ENCODE measurements at regions not wholly inside any gene's neighbourhood (a gene's known extent, or its start where the extent isn't known, plus 50 kb on each side); places are given as distances from the start of the nearest gene placed in this dataset.
A peak's percentile ranks its signal among the peaks of the same experiment; 100 is the strongest.

DNA sequence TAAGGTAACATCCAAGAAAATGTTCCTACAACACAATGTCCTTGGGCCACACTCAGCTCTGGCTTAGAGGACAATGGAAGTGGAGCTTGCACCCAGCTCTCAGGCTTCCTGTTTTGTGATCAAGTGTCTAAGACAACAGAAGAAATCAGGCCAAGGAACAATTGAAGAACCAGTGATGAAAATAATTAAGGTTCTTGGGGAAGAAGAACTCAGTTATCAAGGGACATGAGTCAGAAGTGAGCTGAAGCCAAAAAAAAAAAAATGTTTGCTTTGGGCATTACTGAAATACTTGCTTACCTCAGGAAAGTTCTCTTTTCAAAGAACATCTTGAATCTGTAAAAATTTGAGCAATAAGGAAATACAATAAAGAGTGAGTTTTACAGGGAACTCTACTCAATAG lies 299.0 kb downstream of the FBXO15 start:
- no peak for DNase-seq

DNA sequence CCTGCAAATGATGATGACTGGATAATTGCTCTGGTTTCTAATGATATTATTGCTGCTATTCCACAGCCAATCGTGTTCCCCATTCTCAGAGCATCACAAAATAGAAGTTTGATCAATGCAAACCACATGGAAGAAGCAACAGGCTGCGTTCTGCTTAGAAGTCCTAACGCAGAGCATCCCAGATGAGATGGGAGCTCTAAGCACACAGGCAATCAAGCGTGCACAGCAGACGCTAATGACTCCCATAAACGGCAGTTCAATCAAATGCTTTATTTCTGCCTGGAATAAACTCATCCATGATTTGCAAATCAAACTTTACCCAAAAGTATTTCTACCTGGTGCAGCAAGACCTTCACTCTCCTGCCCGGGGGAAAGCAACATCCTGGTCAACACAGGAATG lies 304.2 kb downstream of the FBXO15 start:
- DNase-seq = no peak

DNA sequence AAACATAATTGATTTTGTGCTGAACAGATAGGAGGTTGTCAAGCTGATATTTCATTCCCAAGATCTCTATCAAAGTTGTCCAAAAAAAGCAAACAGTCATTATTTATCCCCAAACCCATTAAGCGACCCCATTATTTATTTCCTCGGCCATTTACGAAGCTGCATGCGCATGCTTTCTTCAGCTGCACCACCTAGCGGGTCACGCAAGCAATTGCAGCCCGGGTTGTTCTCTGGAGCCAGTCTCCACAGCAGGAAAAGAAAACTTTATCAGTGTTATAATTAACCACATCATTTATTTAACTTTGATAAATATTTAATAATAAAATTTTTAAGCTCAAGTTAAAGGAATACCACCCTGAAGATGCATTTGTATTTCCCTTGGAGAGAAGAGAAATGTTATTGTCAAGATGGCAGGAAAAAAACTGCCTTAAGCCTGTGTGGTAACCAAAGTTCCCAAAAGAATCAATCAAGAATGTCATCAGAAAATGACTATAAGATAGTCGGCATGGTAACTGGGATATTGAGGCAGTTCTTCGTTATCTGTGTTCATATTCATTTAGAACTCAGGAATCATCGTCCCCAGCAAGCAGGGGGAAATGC lies 304.7 kb downstream of the FBXO15 start:
- peak; percentile 62 for DNase-seq

DNA sequence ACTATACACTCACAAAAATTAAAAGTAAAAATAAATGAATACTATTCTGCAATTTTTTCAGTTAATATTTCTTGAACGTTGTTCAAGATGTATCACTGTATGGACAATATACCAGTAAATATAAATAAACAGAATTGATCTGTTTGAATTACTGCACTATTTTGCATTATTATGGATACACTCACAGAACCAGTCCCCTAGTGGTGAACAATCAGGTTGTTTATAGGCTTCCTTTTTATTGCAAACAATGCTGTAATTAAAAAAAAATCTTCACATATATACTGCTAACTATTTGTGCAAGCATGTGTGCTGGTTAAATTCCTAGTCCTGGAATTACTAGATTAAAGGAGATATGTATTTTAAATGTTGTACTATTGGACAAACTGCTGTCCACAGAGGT lies 306.0 kb downstream of the FBXO15 start:
- no peak for DNase-seq

DNA sequence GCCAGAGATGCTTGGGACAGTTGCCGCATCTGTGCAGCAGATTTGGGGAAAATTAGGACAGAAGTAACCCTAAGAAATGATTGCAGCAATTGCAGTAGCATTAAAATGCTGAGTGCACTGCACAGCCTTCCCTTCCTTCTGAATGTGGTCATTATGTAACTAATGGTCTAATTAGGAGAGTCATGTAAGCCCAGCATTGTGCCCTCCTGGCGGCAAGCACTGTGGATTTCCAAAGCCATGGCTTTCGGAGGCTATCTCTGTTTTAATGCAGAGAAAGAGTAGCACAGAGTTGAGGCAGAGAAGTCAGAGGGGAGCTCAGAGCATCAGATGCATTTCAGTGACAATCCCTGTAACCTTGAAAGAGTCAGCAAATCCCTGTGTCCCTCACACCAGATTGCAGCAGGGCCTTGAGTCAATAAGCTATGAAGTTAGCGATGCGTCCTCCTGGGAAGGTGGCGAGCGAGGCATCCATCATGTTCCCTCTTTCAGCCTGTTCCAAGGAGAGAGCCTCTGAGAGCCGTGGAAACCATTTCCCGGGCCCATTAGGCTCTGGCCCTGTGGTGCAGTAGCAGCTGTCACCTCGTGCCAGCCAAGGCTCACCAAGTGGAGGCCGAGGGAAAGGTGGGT lies 307.2 kb downstream of the FBXO15 start:
- DNase-seq = no peak

DNA sequence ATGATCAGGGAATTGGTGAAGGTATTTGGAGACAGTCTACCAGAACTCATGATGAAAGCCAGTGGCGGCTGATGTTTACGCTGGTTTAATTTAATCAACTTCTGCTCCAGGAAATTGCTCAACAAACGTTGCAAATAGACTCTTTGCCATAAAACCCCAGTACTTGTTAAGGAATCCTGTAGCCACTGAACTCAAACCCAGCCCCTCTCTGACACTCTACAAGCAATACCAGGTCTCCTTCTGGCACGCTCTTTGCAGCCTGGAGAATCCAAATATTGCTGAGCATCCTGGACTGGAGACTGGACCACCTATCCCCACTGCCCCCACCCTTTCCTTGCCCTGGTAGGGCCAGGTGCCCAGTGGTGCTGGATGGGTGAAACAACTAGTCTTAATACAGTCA lies 308.2 kb downstream of the FBXO15 start:
- DNase-seq = no peak

DNA sequence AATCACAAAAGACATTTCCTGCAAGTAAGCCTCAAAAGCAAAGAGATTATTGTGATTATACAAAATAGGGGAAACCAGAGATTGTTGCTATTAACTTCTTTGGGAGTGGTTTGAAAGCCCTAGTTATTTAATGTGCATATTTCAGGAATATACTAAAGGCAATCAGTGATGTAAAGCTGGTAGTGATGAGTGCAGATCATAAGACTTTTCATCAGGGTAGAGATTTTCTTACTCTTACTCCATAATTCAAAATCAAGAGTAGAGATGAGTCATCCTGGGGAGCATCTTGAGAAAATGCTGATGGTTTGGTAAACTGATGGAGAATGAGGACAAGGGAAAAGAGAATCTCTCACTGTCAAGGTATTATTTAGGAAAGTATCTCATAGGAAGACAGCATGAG lies 309.5 kb downstream of the FBXO15 start:
- DNase-seq = no peak

DNA sequence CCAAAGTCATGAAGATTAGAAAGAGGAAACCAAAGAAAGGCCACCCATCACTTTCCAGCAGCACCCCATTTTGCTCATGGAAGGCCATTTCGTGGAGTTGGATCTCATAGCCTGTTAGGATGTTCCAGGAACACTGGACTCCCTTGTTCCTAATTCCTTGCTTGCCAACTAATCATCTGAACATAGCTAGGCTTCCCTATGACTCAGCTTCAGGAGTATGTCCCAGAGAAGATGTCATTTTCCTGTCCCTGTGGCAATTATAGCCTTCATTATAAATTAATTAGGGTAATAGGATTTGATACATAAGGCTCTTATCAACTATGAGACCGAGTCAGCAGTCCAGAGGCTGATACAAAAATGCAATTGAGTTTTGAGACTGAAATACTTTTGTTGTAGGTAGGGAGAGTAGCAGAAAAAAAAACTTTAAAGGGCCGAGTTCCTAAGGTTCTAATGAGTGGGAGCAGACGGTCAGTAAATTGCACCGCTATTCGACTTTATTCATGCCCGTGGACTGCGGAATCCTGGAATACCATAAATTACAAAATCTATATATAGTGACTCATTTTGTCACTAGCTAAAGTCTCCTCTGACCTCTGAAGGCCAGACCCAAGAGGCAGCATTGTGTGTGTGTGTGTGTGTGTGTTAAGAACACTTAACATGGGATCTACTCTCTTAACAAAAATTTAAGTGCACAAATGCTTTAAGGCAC lies 311.8 kb downstream of the FBXO15 start:
- no peak for DNase-seq

DNA sequence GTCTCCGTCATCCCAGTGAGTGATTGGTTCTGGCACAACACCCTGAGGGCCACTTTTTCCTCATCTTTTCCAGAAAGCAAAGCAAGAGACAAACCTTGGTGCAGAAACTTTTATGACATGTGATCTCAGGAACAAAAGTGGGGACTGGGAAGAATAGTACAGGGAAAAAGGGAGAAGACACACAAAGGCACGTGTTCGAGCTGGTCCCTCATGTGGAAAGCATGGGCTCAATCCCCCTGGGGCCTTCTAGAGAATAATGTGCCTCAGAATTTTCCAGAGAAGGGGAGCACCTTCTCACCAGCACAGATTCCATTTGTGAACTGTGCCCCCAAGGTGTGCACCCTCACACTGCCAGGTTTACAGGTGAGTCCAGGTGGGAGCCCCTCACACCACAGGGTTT lies 312.6 kb downstream of the FBXO15 start:
- DNase-seq = no peak

DNA sequence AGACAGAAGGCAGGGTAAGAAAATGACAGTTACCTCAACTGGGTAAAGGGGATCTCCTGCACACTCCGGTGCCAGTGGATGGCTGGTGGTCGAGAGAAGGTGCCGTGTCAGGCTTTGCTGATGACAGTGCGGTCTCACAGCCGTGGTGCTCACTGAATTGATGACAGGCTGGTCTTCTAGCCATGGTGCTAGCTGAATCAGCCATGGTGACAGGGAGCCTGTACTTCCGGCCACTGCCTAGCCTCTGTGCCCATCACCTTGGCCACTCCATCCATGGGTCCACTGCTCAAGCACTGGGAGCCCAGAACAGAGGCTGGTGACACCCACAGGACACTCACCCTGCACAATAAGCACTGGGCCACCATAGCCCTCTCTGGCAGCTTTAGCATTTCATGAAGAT lies 315.9 kb downstream of the FBXO15 start:
- no peak for DNase-seq

DNA sequence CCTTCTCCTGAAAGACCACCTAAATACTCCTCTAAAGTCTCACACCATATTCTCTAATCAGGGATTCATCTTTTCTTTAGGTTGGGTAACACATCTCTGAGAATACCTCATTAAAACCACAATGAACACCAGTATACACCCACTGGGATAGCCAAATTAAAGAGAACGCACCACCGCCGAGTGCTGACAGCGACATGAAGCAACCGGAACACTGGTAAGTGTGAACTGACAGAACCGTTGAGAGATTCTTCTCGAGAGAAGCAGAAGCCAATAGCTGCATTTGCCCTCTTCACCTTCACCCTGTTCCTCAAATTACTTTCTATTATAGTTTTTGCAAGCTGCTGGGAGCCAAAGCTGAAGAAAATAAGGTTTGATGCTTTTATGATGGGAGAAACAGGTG lies 318.5 kb downstream of the FBXO15 start:
- DNase-seq = no peak

DNA sequence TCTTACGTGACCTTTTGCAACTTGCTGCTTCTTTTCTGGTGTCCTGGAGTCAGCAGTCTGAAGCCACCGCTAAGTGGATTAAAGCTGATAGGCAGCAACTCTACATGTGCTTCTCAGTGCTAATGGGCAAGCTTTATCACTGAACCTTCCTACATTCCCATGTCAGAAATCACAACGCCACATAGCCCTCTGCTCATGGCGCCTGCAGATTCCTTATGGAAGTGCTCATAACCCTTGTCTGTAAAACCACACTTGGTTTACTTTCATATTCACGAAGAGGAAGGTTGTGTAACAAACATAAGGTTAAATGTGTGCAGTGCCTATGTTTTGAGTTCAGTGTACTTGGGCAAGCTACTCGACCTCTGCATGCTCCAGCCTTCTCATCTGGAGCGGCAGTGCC lies 319.8 kb downstream of the FBXO15 start:
- DNase-seq = no peak

DNA sequence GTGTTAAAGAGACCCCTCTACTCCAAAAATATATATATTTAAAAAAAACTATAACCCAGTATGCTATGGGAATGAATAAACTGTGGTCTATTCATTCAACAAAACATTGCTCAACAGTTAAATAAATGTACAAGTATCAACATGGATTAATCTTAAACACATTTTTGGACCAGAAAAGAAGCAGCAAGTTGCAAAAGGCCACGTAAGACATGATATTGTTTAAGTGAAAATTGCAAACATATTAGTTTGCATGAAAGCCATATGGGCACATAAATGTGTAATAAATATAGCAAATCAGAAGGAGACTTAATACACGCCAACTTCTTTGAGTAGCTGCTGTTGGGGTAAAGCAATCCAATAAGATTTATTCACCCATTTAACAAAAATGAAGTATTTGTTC lies 321.5 kb downstream of the FBXO15 start:
- DNase-seq = no peak

DNA sequence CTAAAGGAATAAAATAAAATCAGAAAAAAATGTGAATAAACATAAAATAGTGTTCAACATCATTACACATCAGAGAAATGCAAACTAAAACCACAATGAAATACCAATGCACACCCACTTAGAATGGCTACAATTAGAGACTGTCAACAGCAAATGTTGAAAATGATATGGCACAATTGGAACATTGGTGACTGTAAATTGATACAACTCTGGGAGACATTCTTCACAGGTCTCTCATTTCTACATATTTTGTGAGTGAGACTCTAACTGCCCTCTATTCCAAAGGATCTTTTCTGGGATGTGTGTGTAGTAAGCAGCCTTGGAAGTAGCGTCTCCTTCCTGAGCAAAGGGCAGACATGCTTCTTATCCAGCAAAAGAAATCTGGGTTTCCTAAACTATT lies 323.0 kb downstream of the FBXO15 start:
- no peak for DNase-seq

DNA sequence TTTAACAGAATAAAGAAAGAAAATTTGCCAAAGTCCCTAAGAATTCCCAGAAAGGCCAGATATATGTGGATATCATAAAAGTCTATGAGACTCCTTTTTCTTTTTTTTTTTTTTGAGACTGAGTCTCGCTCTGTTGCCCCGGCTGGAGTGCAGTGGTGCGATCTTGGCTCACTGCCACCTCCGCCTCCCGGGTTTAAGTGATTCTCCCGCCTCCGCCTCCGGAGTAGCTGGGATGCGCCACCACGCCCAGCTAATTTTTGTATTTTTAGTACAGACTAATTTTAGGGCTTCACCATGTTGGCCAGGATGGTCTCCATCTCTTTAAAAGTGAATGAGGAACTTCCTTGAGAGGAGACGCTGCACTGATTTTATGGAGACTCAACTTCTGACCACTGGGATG lies 335.2 kb downstream of the FBXO15 start:
- no peak for DNase-seq

DNA sequence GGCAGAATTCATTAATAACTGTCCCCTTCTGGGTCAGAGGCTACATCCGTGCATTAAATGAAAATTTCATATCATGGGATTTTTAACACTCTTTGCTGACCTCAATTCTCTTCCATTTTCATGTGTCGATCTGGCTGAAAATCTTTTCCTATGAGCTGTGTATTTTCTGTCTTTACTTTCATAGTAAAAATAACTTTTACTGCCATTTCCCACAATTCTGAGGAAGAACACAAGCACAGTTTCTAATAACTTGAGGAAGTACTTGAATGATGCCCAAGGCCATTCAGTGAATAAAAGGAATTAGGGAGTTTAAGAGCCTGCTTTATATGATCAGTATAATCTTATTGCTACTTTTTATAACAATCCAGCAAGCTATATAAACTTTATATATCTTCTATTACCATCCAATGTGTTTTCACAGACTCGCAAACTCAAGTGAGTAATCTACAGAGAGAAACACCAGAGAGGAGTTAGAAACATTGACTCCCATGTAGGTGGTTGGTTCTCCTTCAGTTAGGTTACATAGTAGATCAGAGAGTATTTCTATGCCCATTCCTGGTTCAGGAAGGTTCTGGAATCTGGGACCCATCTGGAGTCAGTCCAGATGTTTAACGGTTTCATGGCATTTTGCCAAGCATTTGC lies 340.0 kb downstream of the FBXO15 start:
- DNase-seq = no peak

DNA sequence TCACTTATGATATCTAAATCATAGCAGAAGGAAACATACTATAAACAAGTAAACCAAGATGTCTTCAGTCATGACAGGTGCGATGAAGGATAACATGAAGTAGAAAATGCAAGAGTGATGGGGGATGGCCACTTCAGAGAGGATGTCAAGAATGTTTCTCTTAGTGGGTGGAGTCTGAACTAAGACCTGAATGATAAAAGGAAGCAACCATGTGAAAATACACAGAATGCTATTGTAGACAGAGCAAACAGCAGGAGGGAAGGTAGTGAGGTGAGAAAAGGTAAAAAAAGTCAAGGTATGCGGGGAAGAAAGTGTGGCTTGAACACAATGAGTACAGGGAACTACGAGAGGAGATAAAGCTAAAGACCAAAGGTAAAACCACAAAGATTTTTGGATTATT lies 341.6 kb downstream of the FBXO15 start:
- no peak for DNase-seq

DNA sequence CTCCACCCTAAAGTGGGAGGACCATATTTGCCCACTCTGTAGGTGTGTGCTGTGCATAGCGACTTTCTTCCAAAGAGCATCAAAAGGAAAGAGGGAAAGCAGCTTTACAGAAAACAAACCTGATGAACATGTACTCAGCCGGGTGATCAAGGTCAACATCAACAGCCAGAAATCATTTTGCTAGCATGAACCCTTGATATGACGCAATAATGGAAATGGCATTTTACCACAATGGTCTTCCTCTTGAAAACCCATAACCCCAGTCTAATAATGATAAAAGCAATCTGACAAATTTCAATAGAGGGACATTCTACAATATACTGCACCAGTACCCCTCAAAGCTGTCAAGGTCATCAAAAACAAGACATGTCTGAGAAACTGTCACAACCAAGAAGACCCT lies 350.2 kb downstream of the FBXO15 start:
- no peak for DNase-seq

DNA sequence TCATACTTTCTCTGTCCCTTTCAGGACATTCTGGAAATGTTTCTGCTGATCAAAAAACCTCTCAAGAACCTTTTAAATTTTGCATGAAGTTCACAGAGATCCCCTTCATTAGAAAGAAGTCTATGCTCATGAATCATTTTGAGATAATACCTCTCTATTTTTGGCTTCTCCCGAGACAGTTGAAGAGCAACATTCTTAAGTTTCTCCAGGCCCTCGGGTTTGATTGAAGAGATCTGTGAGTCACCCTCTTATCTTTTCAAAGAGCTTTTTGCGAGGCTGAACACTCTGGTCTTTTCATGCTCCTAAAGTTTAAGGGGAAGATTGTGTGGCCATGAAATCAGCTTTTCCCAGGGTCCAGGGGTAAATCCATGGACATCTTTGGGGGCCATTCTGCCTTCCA lies 354.2 kb downstream of the FBXO15 start:
- no peak for DNase-seq

DNA sequence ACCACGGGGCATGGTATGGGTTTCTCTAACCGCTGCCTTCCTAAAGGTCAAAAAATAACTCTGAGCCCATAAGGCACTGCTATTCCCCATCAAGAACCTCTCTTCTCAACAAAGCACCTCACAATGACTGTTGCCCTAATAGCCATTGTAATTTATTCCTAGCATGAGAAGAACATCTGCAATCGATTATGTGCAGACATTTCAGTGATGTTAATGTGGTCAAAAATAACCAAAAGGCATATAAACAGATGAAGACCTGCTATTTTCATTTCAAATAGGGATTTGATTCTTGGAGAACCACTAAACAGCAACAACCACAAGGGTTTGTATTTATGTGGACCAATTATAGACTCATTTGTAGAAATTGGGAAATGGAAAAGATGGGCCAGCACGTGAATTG lies 356.6 kb downstream of the FBXO15 start:
- no peak for DNase-seq

DNA sequence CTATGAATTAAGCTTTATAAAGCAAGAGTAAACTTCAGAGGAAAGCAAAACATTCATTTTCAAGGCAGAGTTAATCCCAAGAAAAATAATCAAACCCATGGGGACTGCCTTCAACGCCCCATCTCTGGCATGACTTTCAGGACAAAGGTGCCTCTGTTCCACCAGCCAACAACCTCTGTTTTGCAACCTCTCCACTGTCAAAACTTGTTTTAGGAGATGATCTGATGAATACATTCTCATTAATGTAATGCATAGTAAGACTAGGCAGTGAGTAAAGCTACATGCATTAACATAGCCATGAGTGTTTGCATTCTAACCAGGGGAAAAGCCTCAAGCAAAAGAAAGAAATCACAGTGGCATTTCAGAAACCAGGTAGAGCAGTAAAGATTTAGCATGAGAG lies 357.0 kb downstream of the FBXO15 start:
- DNase-seq = no peak

DNA sequence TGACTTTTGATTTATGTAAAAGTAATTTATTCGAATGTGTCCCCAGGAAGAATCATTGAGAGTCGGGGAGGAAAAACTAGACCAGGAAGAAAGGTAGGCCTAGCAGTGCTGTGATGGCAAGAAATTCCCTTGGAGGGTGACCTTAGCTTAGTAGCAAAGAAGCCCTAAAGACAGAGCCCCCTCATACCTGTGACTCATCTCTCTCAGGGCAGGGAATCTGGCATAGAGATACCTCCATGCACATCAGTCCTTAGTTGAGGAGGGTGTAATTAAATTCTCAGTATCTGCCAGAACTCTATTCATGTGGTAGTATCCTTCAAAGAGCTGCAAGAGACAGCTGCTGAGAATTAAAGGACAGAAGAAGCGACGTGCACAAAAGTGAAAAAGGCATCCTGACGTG lies 360.3 kb downstream of the FBXO15 start:
- DNase-seq = no peak

DNA sequence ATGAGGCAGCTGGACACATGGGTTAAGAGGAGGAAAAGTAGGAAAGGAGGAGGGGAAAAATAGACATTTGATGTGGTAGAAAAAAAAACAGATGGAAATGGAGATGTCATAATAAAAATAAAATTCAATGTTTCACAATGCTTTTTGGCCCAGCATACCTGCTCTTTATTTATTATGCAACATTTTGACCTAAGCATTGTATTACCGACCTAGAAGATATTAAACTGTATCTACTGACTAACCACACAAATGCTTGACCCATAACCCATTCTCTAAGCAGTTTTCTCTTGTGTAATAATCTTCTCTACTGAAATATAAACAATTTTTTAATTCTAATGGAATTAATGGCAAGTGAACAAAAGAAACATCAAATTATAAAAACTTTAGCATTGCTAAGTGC lies 362.3 kb downstream of the FBXO15 start:
- no peak for DNase-seq

DNA sequence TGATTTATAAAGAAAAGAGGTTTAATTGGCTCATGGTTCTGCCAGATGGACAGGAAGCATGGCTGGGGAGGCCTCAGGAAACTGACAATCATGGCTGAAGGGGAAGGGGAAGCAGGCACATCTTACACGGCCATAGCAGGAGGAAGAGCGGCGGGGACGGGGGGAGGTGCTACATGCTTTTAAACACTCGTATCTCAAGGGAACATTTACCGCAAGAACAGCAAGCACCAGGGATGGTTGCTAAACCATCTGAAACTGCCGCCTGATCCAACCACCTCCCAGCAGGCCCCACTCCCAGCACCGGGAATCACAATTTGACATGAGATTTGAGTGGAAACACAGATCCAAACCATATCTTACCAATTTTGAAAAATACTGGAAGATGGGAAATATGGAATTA lies 362.8 kb downstream of the FBXO15 start:
- DNase-seq = no peak
